IMR-90 (cell line): ENCODE measurements at regions not wholly inside any gene's neighbourhood (a gene's known extent, or its start where the extent isn't known, plus 50 kb on each side); places are given as distances from the start of the nearest gene placed in this dataset.

ENCODE experiments used
- ATAC-seq: fragments of 200-7000 bp; cut with Tn5 transposase; 2 replicates; pipeline ENCODE4 v1.9.1; 2020; ENCODE audit warnings: low read depth, mild to moderate bottlenecking, moderate library complexity
- BruUV-seq: library from RNA; stranded (reverse); fragments of 400-500 nt; replicated peaks from 2 replicates; lab custom pipeline; 2021; lab: Mats Ljungman, UMichigan
- CTCF ChIA-PET: fragments of 300-600 bp; formaldehyde crosslinking; extraction: SDS; loops from one replicate; lab custom pipeline; 2021; ENCODE audit warnings: antibody characterized with exemption; lab: Yijun Ruan, JAX
- POLR2A ChIA-PET: fragments of 300-600 bp; sonication (Branson Sonifier 250); formaldehyde crosslinking; loops from one replicate; lab custom pipeline; 2022; ENCODE audit warnings: antibody characterized with exemption; ENCODE audit not compliant: unreplicated experiment; lab: Charles Lee
- DNase-seq: peaks from one replicate; pipeline ENCODE4 v3.0.0; 2013
- H2AFZ ChIP-seq: replicated peaks from 2 replicates; pipeline ENCODE3; 2013; ENCODE audit warnings: low read length, mild to moderate bottlenecking; ENCODE audit not compliant: poor library complexity
- H2AK5ac ChIP-seq: 2 replicates; pipeline ENCODE4 v1.6.1; 2013; ENCODE audit warnings: low read depth, low read length, inconsistent platforms
- H2AK9ac ChIP-seq: replicated peaks from 2 replicates; pipeline ENCODE3; 2013; ENCODE audit warnings: mild to moderate bottlenecking, low read depth, low read length, moderate library complexity; ENCODE audit not compliant: poor library complexity
- H2BK120ac ChIP-seq: 2 replicates; pipeline ENCODE4 v1.6.1; 2013; ENCODE audit warnings: low read depth, low read length, inconsistent platforms
- H2BK15ac ChIP-seq: 3 replicates; pipeline ENCODE4 v1.6.1; 2013; ENCODE audit warnings: low read depth, low read length, inconsistent platforms
- H2BK20ac ChIP-seq: 2 replicates; pipeline ENCODE4 v1.6.1; 2013; ENCODE audit warnings: low read depth, mild to moderate bottlenecking, inconsistent platforms, low read length, moderate library complexity
- H2BK5ac ChIP-seq: 2 replicates; pipeline ENCODE4 v1.6.1; 2013; ENCODE audit warnings: mild to moderate bottlenecking, low read depth, low read length, inconsistent platforms; ENCODE audit not compliant: poor library complexity, severe bottlenecking
- H3K14ac ChIP-seq: replicated peaks from 2 replicates; pipeline ENCODE4 v1.6.1; 2013; ENCODE audit warnings: low read depth, low read length, inconsistent platforms
- H3K18ac ChIP-seq: 2 replicates; pipeline ENCODE4 v1.6.1; 2013; ENCODE audit warnings: low read depth, low read length, control low read depth
- H3K23ac ChIP-seq: 2 replicates; pipeline ENCODE4 v1.6.1; 2013; ENCODE audit warnings: low read depth, low read length, inconsistent platforms
- H3K27ac ChIP-seq: 2 replicates; pipeline ENCODE4 v1.5.1; 2013; ENCODE audit warnings: mild to moderate bottlenecking, control low read depth, low read length; ENCODE audit not compliant: insufficient read depth
- H3K27me3 ChIP-seq: 2 replicates; pipeline ENCODE4 v1.6.1; 2013; ENCODE audit warnings: low read length; ENCODE audit not compliant: control insufficient read depth, insufficient read depth
- H3K36me3 ChIP-seq: 2 replicates; pipeline ENCODE4 v1.6.1; 2013; ENCODE audit warnings: low read length, mixed read lengths; ENCODE audit not compliant: control insufficient read depth, insufficient read depth
- H3K4ac ChIP-seq: 2 replicates; pipeline ENCODE4 v1.6.1; 2013; ENCODE audit warnings: low read depth, low read length, inconsistent platforms
- H3K4me1 ChIP-seq: 2 replicates; pipeline ENCODE4 v1.6.1; 2013; ENCODE audit warnings: low read length, mixed read lengths; ENCODE audit not compliant: control insufficient read depth, insufficient read depth
- H3K4me2 ChIP-seq: 2 replicates; pipeline ENCODE4 v1.6.1; 2013; ENCODE audit warnings: low read depth, mild to moderate bottlenecking, control low read depth, low read length, moderate library complexity
- H3K4me3 ChIP-seq: 2 replicates; pipeline ENCODE4 v1.5.1; 2013; ENCODE audit warnings: low read depth, mild to moderate bottlenecking, control low read depth, low read length, moderate library complexity; ENCODE audit not compliant: insufficient read depth
- H3K56ac ChIP-seq: 2 replicates; pipeline ENCODE4 v1.6.1; 2013; ENCODE audit warnings: low read length, inconsistent platforms; ENCODE audit not compliant: insufficient read depth; ENCODE audit errors: extremely low read depth
- H3K79me1 ChIP-seq, 2 experiments: 2 replicates each; pipeline ENCODE4 v1.6.1; 2013; ENCODE audit warnings: low read length in 2 of 2, inconsistent platforms in 1 of 2, low read depth in 1 of 2
- H3K9ac ChIP-seq: 2 replicates; pipeline ENCODE4 v1.6.1; 2013; ENCODE audit warnings: low read depth, low read length, control low read depth
- H3K9me1 ChIP-seq: 2 replicates; pipeline ENCODE4 v1.6.1; 2013; ENCODE audit warnings: low read length, inconsistent platforms; ENCODE audit not compliant: insufficient read depth
- H3K9me3 ChIP-seq: 2 replicates; pipeline ENCODE4 v1.6.1; 2013; ENCODE audit warnings: low read length; ENCODE audit not compliant: control insufficient read depth, insufficient read depth
- H4K20me1 ChIP-seq: 2 replicates; pipeline ENCODE4 v1.6.1; 2013; ENCODE audit warnings: low read length, inconsistent platforms; ENCODE audit not compliant: insufficient read depth
- H4K5ac ChIP-seq: 2 replicates; pipeline ENCODE4 v1.6.1; 2013; ENCODE audit warnings: mild to moderate bottlenecking, low read depth, low read length, control low read depth
- H4K8ac ChIP-seq, 2 experiments: 2 replicates each; pipeline ENCODE4 v1.6.1; 2013; ENCODE audit warnings: low read depth in 2 of 2, low read length in 2 of 2, control low read depth in 1 of 2, inconsistent platforms in 1 of 2
- H4K91ac ChIP-seq: 2 replicates; pipeline ENCODE4 v1.6.1; 2013; ENCODE audit warnings: low read depth, low read length, inconsistent platforms; ENCODE audit not compliant: insufficient read depth
- FOS ChIP-seq: fragments of 150-350 bp; IDR thresholded peaks from 2 replicates; pipeline ENCODE4 v1.6.1; 2016; ENCODE audit warnings: low read depth, low read length
- NFE2L2 ChIP-seq: fragments of 150-350 bp; IDR thresholded peaks from 2 replicates; pipeline ENCODE4 v1.6.1; 2016; ENCODE audit warnings: low read depth, mild to moderate bottlenecking, low read length
- RFX5 ChIP-seq: IDR thresholded peaks from 2 replicates; pipeline ENCODE4 v1.8.0; 2012; ENCODE audit warnings: low read depth, mild to moderate bottlenecking, low read length, moderate library complexity
- USF2 ChIP-seq: fragments of 150-350 bp; IDR thresholded peaks from 2 replicates; pipeline ENCODE4 v1.6.1; 2017; ENCODE audit warnings: mild to moderate bottlenecking, antibody characterized with exemption, low read length, low read depth
- WGBS, 2 experiments: methylation state at CpG; one replicate each; pipeline versions ENCODE4 v1.1.5 to v1.1.7; 2013; ENCODE audit warnings: missing lambda C conversion rate in 2 of 2; ENCODE audit not compliant: insufficient read length in 1 of 2; ENCODE audit errors: extremely low coverage in 2 of 2; 5-methylcytosine and 5-hydroxymethylcytosine counted together
- dilution Hi-C: fragments of 300-500 bp; cut with HindIII; formaldehyde crosslinking; loops from one replicate; pipeline ENCODE4 v1.14.3; 2018; ENCODE audit warnings: low sequenced_read_pairs; ENCODE audit not compliant: unreplicated experiment
- in situ Hi-C: fragments of 300-500 bp; cut with MboI; formaldehyde crosslinking; loops from 3 replicates; pipeline ENCODE4 v1.14.3; 2019; ENCODE audit warnings: low sequenced_read_pairs, inconsistent platforms, mixed read lengths
- intact Hi-C: fragments of 100-400 bp; cut with micrococcal nuclease; formaldehyde crosslinking; loops from 2 replicates; pipeline ENCODE4 v1.10.0; 2022

- no peak for TF ChIP-seq USF2
- TF ChIP-seq RFX5, result no peak
- no peak for TF ChIP-seq NFE2L2
- no peak for TF ChIP-seq FOS
- no peak overlapping the region for H2AFZ ChIP-seq
- no peaks in the 10 kb centered on the region for H3K27me3 ChIP-seq
- no peaks in the 10 kb centered on the region for H4K20me1 ChIP-seq
- no peaks in the 10 kb centered on the region for H3K4me1 ChIP-seq
- H4K8ac ChIP-seq, result no peak overlapping the region
- H2AK9ac ChIP-seq, result no peak overlapping the region
- dilution Hi-C loops, result no loop called here
- WGBS, 2 experiments, result no CpG with 5 or more reads among the region's 4 CpGs
- no peak overlapping the region for H3K9ac ChIP-seq
- H3K18ac ChIP-seq, result no peak overlapping the region
- no peak overlapping the region for H2BK20ac ChIP-seq
- H3K14ac ChIP-seq, result no peak overlapping the region
- ChIA-PET POLR2A (no interaction called here), CTCF (no interaction called here)
- no peak overlapping the region for H2BK5ac ChIP-seq
- no peaks in the 10 kb centered on the region for H3K79me1 ChIP-seq
- no peak overlapping the region for H2BK15ac ChIP-seq
- H3K4ac ChIP-seq, result no peak overlapping the region
- no peak overlapping the region for H3K23ac ChIP-seq
- intact Hi-C loops, result no loop called here
- no peak overlapping the region for H3K4me2 ChIP-seq
- DNase-seq (no peak), ATAC-seq (no peak)
- H3K27ac ChIP-seq, result no peak overlapping the region
- no peak overlapping the region for H3K56ac ChIP-seq
- no peak overlapping the region for H2AK5ac ChIP-seq
- in situ Hi-C loops, result no loop called here
- H3K9me1 ChIP-seq, result no peaks in the 10 kb centered on the region
- H4K5ac ChIP-seq, result no peak overlapping the region
- no peak overlapping the region for H3K4me3 ChIP-seq
- no peak overlapping the region for H2BK120ac ChIP-seq
- no peaks in the 10 kb centered on the region for H3K36me3 ChIP-seq
- no TSS peak for BruUV-seq
- H4K91ac ChIP-seq, result no peak overlapping the region
- no peaks in the 10 kb centered on the region for H3K9me3 ChIP-seq
These were observed 60.3 kb upstream of the PLXNA4 start for GRCh38 chr7:132636581-132636980.
